K562 (cell line): ENCODE measurements at regions not wholly inside any gene's neighbourhood (a gene's known extent, or its start where the extent isn't known, plus 50 kb on each side); places are given as distances from the start of the nearest gene placed in this dataset.

Experiments used
- ATAC-seq: fragments of 200-7000 bp; cut with Tn5 transposase; 3 replicates; pipeline ENCODE4 v1.9.1; 2020; ENCODE audit warnings: moderate library complexity
- BruUV-seq: library from RNA; stranded (reverse); fragments of 400-500 nt; replicated peaks from 2 replicates; lab custom pipeline; 2021; lab: Mats Ljungman, UMichigan
- CTCF ChIA-PET: fragments of 300-600 bp; formaldehyde crosslinking; extraction: SDS; loops from one replicate; lab custom pipeline; 2021; ENCODE audit warnings: low intra/inter-chr PET ratio; lab: Yijun Ruan, JAX
- POLR2A ChIA-PET: fragments of 300-600, 350-650 bp; sonication (Branson Sonifier 250); formaldehyde crosslinking; extraction: SDS; loops from one replicate; lab custom pipeline; 2021; ENCODE audit warnings: antibody characterized with exemption, inconsistent platforms; lab: Yijun Ruan, JAX
- DNase-seq, 4 experiments: peaks; one replicate each; pipeline versions ENCODE4 v3.0.0 to v3.0.0-alpha.2; 2011 to 2018; ENCODE audit warnings: low spot score in 3 of 4, mixed read lengths in 3 of 4; ENCODE audit errors: extremely low read depth in 1 of 4
- FAIRE-seq: peaks from 2 replicates; lab custom pipeline; 2011; peaks lifted over from hg19 to GRCh38; lab: Jason Lieb, UNC
- H2AFZ ChIP-seq: 2 replicates; pipeline ENCODE4 v1.6.0; 2011; ENCODE audit warnings: low read depth, low read length, control low read depth, inconsistent platforms
- H3K27ac ChIP-seq: fragments of 200-600 bp; 3 replicates; pipeline ENCODE4 v1.8.0; 2011; ENCODE audit warnings: low read depth, mild to moderate bottlenecking, control low read depth, inconsistent platforms, low read length, moderate library complexity, mixed read lengths; ENCODE audit errors: extremely low read depth
- H3K27me3 ChIP-seq, 2 experiments: fragments of 300-600 bp in 1 of 2; 2 replicates in 1 of 2; 3 replicates in 1 of 2; pipeline versions ENCODE4 v1.6.0 to v1.8.0; 2011; ENCODE audit warnings: inconsistent platforms in 2 of 2, low read length in 2 of 2, mild to moderate bottlenecking in 1 of 2, mixed read lengths in 1 of 2, moderate library complexity in 1 of 2; ENCODE audit not compliant: control insufficient read depth in 2 of 2, insufficient read depth in 2 of 2
- H3K36me3 ChIP-seq: fragments of 300-600 bp; 3 replicates; pipeline ENCODE4 v1.8.0; 2011; ENCODE audit warnings: mild to moderate bottlenecking, low read length, inconsistent platforms; ENCODE audit not compliant: control insufficient read depth, insufficient read depth
- H3K4me1 ChIP-seq, 2 experiments: fragments of 200-600 bp in 1 of 2; replicated peaks in 1 of 2; 2 replicates in 1 of 2; 3 replicates in 1 of 2; pipeline versions ENCODE4 v1.5.1 to v1.8.0; 2011; ENCODE audit warnings: inconsistent platforms in 2 of 2, low read length in 2 of 2, mild to moderate bottlenecking in 1 of 2, mixed read lengths in 1 of 2, moderate library complexity in 1 of 2; ENCODE audit not compliant: control insufficient read depth in 2 of 2, insufficient read depth in 2 of 2
- H3K4me2 ChIP-seq: 2 replicates; pipeline ENCODE4 v1.6.1; 2011; ENCODE audit warnings: low read length, control low read depth, inconsistent platforms, mixed read lengths; ENCODE audit not compliant: insufficient read depth
- H3K4me3 ChIP-seq: fragments of 200-600 bp; sonication (generic), shearing (Covaris generic); 2 replicates; pipeline ENCODE4 v1.5.1; 2016; ENCODE audit warnings: control low read depth, inconsistent platforms
- H3K79me2 ChIP-seq: fragments of 200-600 bp; 3 replicates; pipeline ENCODE4 v1.8.0; 2011; ENCODE audit warnings: low read length, inconsistent platforms; ENCODE audit not compliant: control insufficient read depth, insufficient read depth
- H3K9ac ChIP-seq, 2 experiments: 2 replicates each; pipeline versions ENCODE4 v1.6.0 to v1.6.1; 2011; ENCODE audit warnings: low read depth in 2 of 2, low read length in 2 of 2, control low read depth in 1 of 2, inconsistent platforms in 1 of 2, mild to moderate bottlenecking in 1 of 2, mixed read lengths in 1 of 2; ENCODE audit not compliant: insufficient read depth in 1 of 2
- H3K9me1 ChIP-seq: one replicate; pipeline ENCODE4 v1.6.0; 2011; ENCODE audit warnings: inconsistent platforms, mild to moderate bottlenecking, low read length, moderate library complexity; ENCODE audit not compliant: control insufficient read depth, insufficient read depth
- H3K9me3 ChIP-seq: replicated peaks from 2 replicates; pipeline ENCODE4 v1.5.1; 2011; ENCODE audit warnings: low read depth, low read length, inconsistent platforms; ENCODE audit not compliant: control insufficient read depth, insufficient read depth
- H4K20me1 ChIP-seq: replicated peaks from 2 replicates; pipeline ENCODE4 v1.6.1; 2011; ENCODE audit warnings: low read length, inconsistent platforms, mixed read lengths; ENCODE audit not compliant: control insufficient read depth, insufficient read depth
- CEBPB ChIP-seq: fragments of 450-650 bp; IDR thresholded peaks from 2 replicates; pipeline ENCODE4 v1.6.1; 2016; ENCODE audit warnings: missing genetic modification characterization, missing compliant biosample characterization
- HIVEP1 ChIP-seq: fragments of 250-450 bp; sonication (Bioruptor Pico); IDR thresholded peaks from 2 replicates; pipeline ENCODE4 v1.4.0; 2020; ENCODE audit warnings: mild to moderate bottlenecking
- KAT8 ChIP-seq: fragments of 450-650 bp; IDR thresholded peaks from 2 replicates; pipeline ENCODE4 v1.6.1; 2016; ENCODE audit warnings: low read depth, mild to moderate bottlenecking
- NR0B1 ChIP-seq: fragments of 450-650 bp; IDR thresholded peaks from one replicate; pipeline ENCODE4 v1.6.1; 2018; ENCODE audit warnings: mild to moderate bottlenecking, moderate library complexity; ENCODE audit not compliant: partially characterized antibody
- PRDM10 ChIP-seq: fragments of 450-650 bp; IDR thresholded peaks from 2 replicates; pipeline ENCODE4 v1.6.1; 2018; ENCODE audit not compliant: partially characterized antibody
- RERE ChIP-seq: sonication (generic); formaldehyde crosslinking; IDR thresholded peaks from 2 replicates; pipeline ENCODE4 v1.8.0; 2023; ENCODE audit warnings: missing genetic modification reagents, mild to moderate bottlenecking, borderline replicate concordance
- SIX5 ChIP-seq, 2 experiments: IDR thresholded peaks; 2 replicates each; pipeline ENCODE4 v1.6.1; 2011; ENCODE audit warnings: low read length in 2 of 2, borderline replicate concordance in 1 of 2, low read depth in 1 of 2, mild to moderate bottlenecking in 1 of 2, moderate library complexity in 1 of 2; ENCODE audit not compliant: insufficient read depth in 1 of 2
- ZBTB43 ChIP-seq: sonication (generic); formaldehyde crosslinking; IDR thresholded peaks from 2 replicates; pipeline ENCODE4 v1.8.0; 2023; ENCODE audit warnings: mild to moderate bottlenecking, missing genetic modification reagents
- ZNF121 ChIP-seq: sonication (generic); formaldehyde crosslinking; conservative IDR thresholded peaks from 2 replicates; pipeline ENCODE4 v1.8.0; 2022; ENCODE audit warnings: missing genetic modification reagents
- WGBS: fragments of 100-300 bp; shearing (Covaris generic); methylation state at CpG from one replicate; pipeline ENCODE4 v1.1.6; 2016; ENCODE audit warnings: low coverage, mixed read lengths; ENCODE audit not compliant: insufficient coverage; ENCODE audit errors: missing lambda C conversion rate; 5-methylcytosine and 5-hydroxymethylcytosine counted together
- in situ Hi-C: fragments of 300-500 bp; cut with MboI; formaldehyde crosslinking; loops from 4 replicates; pipeline ENCODE4 v1.15.0; 2018; ENCODE audit warnings: inconsistent platforms, mixed read lengths
- intact Hi-C: fragments of 100-400 bp; cut with micrococcal nuclease; formaldehyde crosslinking; loops from 2 replicates; pipeline ENCODE4 v1.14.2; 2022

- TF ChIP-seq RERE = no peak
Observed at GRCh38 chr2:6231166-6231565, 539.0 kb downstream of the SOX11 start (continued).

- Histone ChIP-seq H3K9me1 (no peaks in the 10 kb centered on the region), H3K27me3 (no peaks in the 10 kb centered on the region), H3K9ac (no peak overlapping the region), H3K9me3 (no peaks in the 10 kb centered on the region; the same call in 1 of the 2 replicates), H3K4me1 (no peaks in the 10 kb centered on the region), H3K4me3 (no peak overlapping the region), H3K36me3 (no peaks in the 10 kb centered on the region), H2AFZ (no peak overlapping the region), H3K4me2 (no peak overlapping the region), H3K27ac (no peak overlapping the region), H3K79me2 (no peaks in the 10 kb centered on the region), H4K20me1 (no peaks in the 10 kb centered on the region)
- in situ Hi-C loops (no loop called here), intact Hi-C loops (no loop called here)
- ATAC-seq (no peak), DNase-seq (no peak), FAIRE-seq (no peak)
- no TSS peak for BruUV-seq
- POLR2A ChIA-PET = no interaction called here
- no peak for TF ChIP-seq CEBPB (tag)
- no peak for TF ChIP-seq HIVEP1 (CRISPR knock-in tag)
- TF ChIP-seq KAT8 = no peak
- TF ChIP-seq PRDM10 = no peak
- no peak for TF ChIP-seq SIX5 (IDR thresholded peaks at IDR 0.05; ENCODE audit: borderline replicate concordance in 1 of 2, insufficient read depth in 1 of 2, low read depth in 1 of 2, low read length in 2 of 2)
- TF ChIP-seq NR0B1 = no peak
- TF ChIP-seq ZNF121 (CRISPR knock-in tag) = no peak
- TF ChIP-seq ZBTB43 (CRISPR knock-in tag) = no peak
- 0% methylated on average over 4 of the region's 4 CpGs for WGBS
- CTCF ChIA-PET = no interaction called here
Observed at GRCh38 chr2:6233993-6234392, 541.8 kb downstream of the SOX11 start.
